Natural killer cell (primary cell): ENCODE measurements at regions not wholly inside any gene's neighbourhood (a gene's known extent, or its start where the extent isn't known, plus 50 kb on each side); places are given as distances from the start of the nearest gene placed in this dataset.

Experiments
- ATAC-seq, 3 donors: fragments of 150-1000 bp in 2 of 3; fragments of 200-7000 bp in 1 of 3; cut with Tn5 transposase; 1 replicate in 1 of 3; 2 replicates in 2 of 3; pipeline ENCODE4 v1.10.0; 2021; ENCODE audit warnings: mild to moderate bottlenecking in 2 of 3, moderate library complexity in 2 of 3
- DNase-seq, 2 donors: peaks; one replicate each; pipeline versions ENCODE4 v3.0.0 to v3.0.0-alpha.2; 2013 to 2021; ENCODE audit warnings: mixed read lengths in 1 of 2
- H3K27ac ChIP-seq: one replicate; pipeline ENCODE4 v1.5.1; 2013; ENCODE audit warnings: mild to moderate bottlenecking, low read length
- H3K27me3 ChIP-seq: one replicate; pipeline ENCODE4 v1.6.1; 2013; ENCODE audit warnings: low read length; ENCODE audit not compliant: control insufficient read depth, insufficient read depth
- H3K36me3 ChIP-seq: one replicate; pipeline ENCODE4 v1.6.1; 2013; ENCODE audit warnings: low read length; ENCODE audit not compliant: control insufficient read depth, insufficient read depth
- H3K4me1 ChIP-seq: one replicate; pipeline ENCODE4 v1.6.1; 2013; ENCODE audit warnings: low read length; ENCODE audit not compliant: control insufficient read depth, insufficient read depth
- H3K4me3 ChIP-seq: one replicate; pipeline ENCODE4 v1.5.1; 2013; ENCODE audit warnings: low read length
- H3K9me3 ChIP-seq: one replicate; pipeline ENCODE4 v1.6.1; 2013; ENCODE audit warnings: low read length; ENCODE audit not compliant: control insufficient read depth, insufficient read depth
- H3K27ac Mint-ChIP-seq, 2 donors: one replicate each; pipeline ENCODE4 v1.8.0; 2022; ENCODE audit warnings: mild to moderate bottlenecking in 2 of 2, mixed read lengths in 2 of 2, moderate library complexity in 1 of 2
- H3K27me3 Mint-ChIP-seq, 2 donors: one replicate each; pipeline ENCODE4 v1.8.0; 2022; ENCODE audit warnings: low read depth in 2 of 2, mixed read lengths in 2 of 2
- H3K36me3 Mint-ChIP-seq: one replicate; pipeline ENCODE4 v1.8.0; 2022; ENCODE audit warnings: mixed read lengths
- H3K4me1 Mint-ChIP-seq, 2 donors: one replicate each; pipeline ENCODE4 v1.8.0; 2022; ENCODE audit warnings: mixed read lengths in 2 of 2
- H3K4me3 Mint-ChIP-seq: one replicate; pipeline ENCODE4 v1.8.0; 2022; ENCODE audit warnings: mild to moderate bottlenecking, moderate library complexity, mixed read lengths
- H3K9me3 Mint-ChIP-seq, 2 donors: one replicate each; pipeline ENCODE4 v1.8.0; 2022; ENCODE audit warnings: mixed read lengths in 2 of 2
- WGBS: methylation state at CpG from one replicate; pipeline ENCODE4 v1.1.7; 2013; ENCODE audit warnings: missing lambda C conversion rate; ENCODE audit not compliant: insufficient coverage; 5-methylcytosine and 5-hydroxymethylcytosine counted together
- intact Hi-C: fragments of 100-400 bp; cut with micrococcal nuclease; formaldehyde crosslinking; loops from one replicate; pipeline ENCODE4 v1.14.2; 2022
- TF ChIP-seq, protein P1 (sequence below): fragments of 200-600 bp; IDR thresholded peaks from one replicate; pipeline ENCODE4 v1.8.0; 2022; ENCODE audit warnings: antibody characterized with exemption

DNA sequence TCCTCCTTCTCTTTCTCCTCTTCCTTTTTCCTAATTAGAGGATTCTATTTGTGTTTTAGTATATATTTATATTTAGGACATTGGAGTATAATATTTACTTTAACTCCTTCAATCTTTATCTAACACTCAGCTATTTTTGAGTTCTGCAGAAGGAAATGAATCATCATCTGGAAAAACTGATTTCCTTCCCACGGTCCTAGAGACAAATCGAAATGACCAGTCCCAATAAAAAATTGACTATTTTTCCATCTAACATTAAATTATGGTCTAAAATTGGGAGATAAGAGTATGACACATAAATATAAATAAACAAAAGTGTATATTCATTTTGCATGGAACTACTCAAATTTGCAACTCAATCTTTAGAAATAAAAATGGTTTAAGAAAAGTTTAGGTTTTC is 167.4 kb downstream of the TMTC3 start:
- Histone ChIP-seq H3K9me3 (no peaks in the 10 kb centered on the region), H3K27me3 (no peaks in the 10 kb centered on the region), H3K36me3 (no peaks in the 10 kb centered on the region), H3K4me3 (no peak overlapping the region), H3K4me1 (no peaks in the 10 kb centered on the region), H3K27ac (no peak overlapping the region)
- WGBS: no CpG with 5 or more reads among the region's 2 CpGs
- Mint-ChIP-seq H3K9me3 (peaks cover 9 to 17% of the 10 kb centered on the region in 2 donors), H3K4me1 (no peaks in the 10 kb centered on the region), H3K4me3 (no peak overlapping the region), H3K27ac (no peak overlapping the region), H3K36me3 (no peaks in the 10 kb centered on the region), H3K27me3 (no peaks in the 10 kb centered on the region)
- TF ChIP-seq, protein P1, sequence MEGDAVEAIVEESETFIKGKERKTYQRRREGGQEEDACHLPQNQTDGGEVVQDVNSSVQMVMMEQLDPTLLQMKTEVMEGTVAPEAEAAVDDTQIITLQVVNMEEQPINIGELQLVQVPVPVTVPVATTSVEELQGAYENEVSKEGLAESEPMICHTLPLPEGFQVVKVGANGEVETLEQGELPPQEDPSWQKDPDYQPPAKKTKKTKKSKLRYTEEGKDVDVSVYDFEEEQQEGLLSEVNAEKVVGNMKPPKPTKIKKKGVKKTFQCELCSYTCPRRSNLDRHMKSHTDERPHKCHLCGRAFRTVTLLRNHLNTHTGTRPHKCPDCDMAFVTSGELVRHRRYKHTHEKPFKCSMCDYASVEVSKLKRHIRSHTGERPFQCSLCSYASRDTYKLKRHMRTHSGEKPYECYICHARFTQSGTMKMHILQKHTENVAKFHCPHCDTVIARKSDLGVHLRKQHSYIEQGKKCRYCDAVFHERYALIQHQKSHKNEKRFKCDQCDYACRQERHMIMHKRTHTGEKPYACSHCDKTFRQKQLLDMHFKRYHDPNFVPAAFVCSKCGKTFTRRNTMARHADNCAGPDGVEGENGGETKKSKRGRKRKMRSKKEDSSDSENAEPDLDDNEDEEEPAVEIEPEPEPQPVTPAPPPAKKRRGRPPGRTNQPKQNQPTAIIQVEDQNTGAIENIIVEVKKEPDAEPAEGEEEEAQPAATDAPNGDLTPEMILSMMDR: no peak
- ATAC-seq: no peak
- intact Hi-C loops: no loop called here
- no peak for DNase-seq

DNA sequence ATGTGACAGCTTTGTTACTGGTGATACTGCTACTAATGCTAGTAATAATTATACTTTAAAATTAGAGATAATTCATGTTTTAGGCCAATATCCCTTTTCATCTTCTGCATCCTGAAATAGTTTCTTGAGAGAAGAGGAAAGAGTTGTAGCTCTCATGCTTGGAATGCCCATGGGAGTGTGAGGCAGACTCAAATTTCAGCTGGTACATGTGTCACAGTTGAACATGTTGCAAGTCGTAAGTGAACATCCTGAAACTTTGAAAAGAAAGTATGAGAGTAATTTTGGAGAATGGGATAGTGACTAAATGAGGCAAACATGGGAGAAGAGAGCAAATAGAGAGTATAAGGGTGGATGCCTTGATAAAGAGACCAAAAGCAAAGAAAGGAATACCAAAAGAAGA is 168.0 kb downstream of the TMTC3 start:
- TF ChIP-seq, protein P1: no peak
- H3K27me3 ChIP-seq: no peaks in the 10 kb centered on the region
- no peak overlapping the region for H3K4me3 ChIP-seq
- ATAC-seq (no peak), DNase-seq (no peak)
- Mint-ChIP-seq H3K4me1 (no peaks in the 10 kb centered on the region), H3K27ac (no peak overlapping the region), H3K9me3 (peaks cover 9 to 20% of the 10 kb centered on the region in 2 donors), H3K4me3 (no peak overlapping the region), H3K27me3 (no peaks in the 10 kb centered on the region), H3K36me3 (no peaks in the 10 kb centered on the region)
- H3K9me3 ChIP-seq: no peaks in the 10 kb centered on the region
- H3K36me3 ChIP-seq: no peaks in the 10 kb centered on the region
- 84% methylated on average over 1 of the region's 1 CpG for WGBS
- H3K4me1 ChIP-seq: no peaks in the 10 kb centered on the region
- intact Hi-C loops: no loop called here
- no peak overlapping the region for H3K27ac ChIP-seq

GRCh38 chr12:88310666-88311065 is 168.6 kb downstream of the TMTC3 start:
- TF ChIP-seq, protein P1: no peak
- peaks cover 9 to 20% of the 10 kb centered on the region in 2 donors for H3K9me3 Mint-ChIP-seq
- ATAC-seq: no peak
- no peaks in the 10 kb centered on the region for H3K4me1 Mint-ChIP-seq
- 97% methylated on average over 6 of the region's 6 CpGs for WGBS
- intact Hi-C loops: no loop called here
- H3K27ac ChIP-seq: no peak overlapping the region
- H3K27ac Mint-ChIP-seq: no peak overlapping the region
- H3K9me3 ChIP-seq: no peaks in the 10 kb centered on the region
- H3K27me3 Mint-ChIP-seq: no peaks in the 10 kb centered on the region
- H3K4me1 ChIP-seq: no peaks in the 10 kb centered on the region
- H3K36me3 Mint-ChIP-seq: no peaks in the 10 kb centered on the region
- H3K4me3 ChIP-seq: no peak overlapping the region
- H3K36me3 ChIP-seq: no peaks in the 10 kb centered on the region
- H3K27me3 ChIP-seq: no peaks in the 10 kb centered on the region
- DNase-seq: no peak
- H3K4me3 Mint-ChIP-seq: no peak overlapping the region

DNA sequence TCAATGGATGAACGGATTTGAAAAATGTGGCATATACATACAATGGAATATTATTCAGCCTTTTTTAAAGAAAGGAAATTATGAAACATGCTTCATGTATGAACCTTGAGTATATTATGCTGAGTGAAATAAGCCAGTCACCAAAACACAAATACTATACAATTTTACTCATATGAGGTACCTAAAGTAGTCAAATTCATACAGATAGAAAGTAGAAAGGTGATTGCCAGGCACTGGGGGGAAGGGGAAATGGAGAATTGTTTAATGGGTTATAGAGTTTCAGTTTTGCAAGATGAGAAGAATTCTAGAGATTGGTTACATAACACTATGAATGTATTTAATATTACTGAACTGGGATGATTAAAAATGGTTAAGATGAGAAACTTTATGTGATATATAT is 171.4 kb downstream of the TMTC3 start:
- ATAC-seq (no peak), DNase-seq (no peak)
- Histone ChIP-seq H3K4me1 (no peaks in the 10 kb centered on the region), H3K27ac (no peak overlapping the region), H3K4me3 (no peak overlapping the region), H3K9me3 (no peaks in the 10 kb centered on the region), H3K36me3 (no peaks in the 10 kb centered on the region), H3K27me3 (no peaks in the 10 kb centered on the region)
- WGBS: no CpG with 5 or more reads among the region's 1 CpG
- no peaks in the 10 kb centered on the region for H3K4me1 Mint-ChIP-seq
- TF ChIP-seq, protein P1: no peak
- no peaks in the 10 kb centered on the region for H3K36me3 Mint-ChIP-seq
- intact Hi-C loops: no loop called here
- no peak overlapping the region for H3K4me3 Mint-ChIP-seq
- no peaks in the 10 kb centered on the region for H3K27me3 Mint-ChIP-seq
- H3K9me3 Mint-ChIP-seq: peaks cover 0 to 11% of the 10 kb centered on the region in 2 donors
- H3K27ac Mint-ChIP-seq: no peak overlapping the region
